SU-DHL-6 (cell line): ENCODE measurements at regions not wholly inside any gene's neighbourhood (a gene's known extent, or its start where the extent isn't known, plus 50 kb on each side); places are given as distances from the start of the nearest gene placed in this dataset.

Experiments
- H2AFZ ChIP-seq: fragments of 200-600 bp; sonication (generic); 2 replicates; pipeline ENCODE4 v1.6.1; 2014; ENCODE audit warnings: low read depth, mild to moderate bottlenecking, moderate library complexity, mixed read lengths, antibody characterized with exemption, low read length; ENCODE audit not compliant: severe bottlenecking
- H3F3A ChIP-seq: fragments of 200-600 bp; shearing (Covaris generic); 2 replicates; pipeline ENCODE4 v1.6.0; 2016; ENCODE audit warnings: antibody characterized with exemption, mild to moderate bottlenecking; ENCODE audit not compliant: insufficient read depth
- H3K27ac ChIP-seq: fragments of 200-600 bp; sonication (generic); 2 replicates; pipeline ENCODE4 v1.5.1; 2016; ENCODE audit warnings: low read depth, mild to moderate bottlenecking, low read length, moderate library complexity, mixed read lengths
- H3K27me3 ChIP-seq: fragments of 200-600 bp; sonication (generic), shearing (Covaris generic); 2 replicates; pipeline ENCODE4 v1.6.0; 2014; ENCODE audit warnings: mild to moderate bottlenecking, low read length
- H3K36me3 ChIP-seq: fragments of 200-600 bp; sonication (generic); 2 replicates; pipeline ENCODE4 v1.6.1; 2014; ENCODE audit warnings: mild to moderate bottlenecking, low read length, mixed read lengths
- H3K4me2 ChIP-seq: fragments of 300-600, 200-600 bp; shearing (Covaris generic), sonication (generic); 2 replicates; pipeline ENCODE4 v1.6.0; 2014; ENCODE audit warnings: low read length, low read depth, mild to moderate bottlenecking; ENCODE audit not compliant: poor library complexity, severe bottlenecking
- H3K4me3 ChIP-seq: fragments of 200-600 bp; sonication (generic); 2 replicates; pipeline ENCODE4 v1.5.1; 2014; ENCODE audit warnings: antibody characterized with exemption, low read length, mild to moderate bottlenecking, mixed read lengths; ENCODE audit not compliant: insufficient read depth, poor library complexity, severe bottlenecking
- H3K79me2 ChIP-seq: fragments of 200-600 bp; sonication (generic); 2 replicates; pipeline ENCODE4 v1.6.1; 2014; ENCODE audit warnings: mild to moderate bottlenecking, low read length, moderate library complexity; ENCODE audit not compliant: insufficient read depth
- H3K9ac ChIP-seq: fragments of 200-600 bp; sonication (generic); 2 replicates; pipeline ENCODE4 v1.7.0; 2014; ENCODE audit warnings: mild to moderate bottlenecking, low read length
- H3K9me2 ChIP-seq: fragments of 200-600 bp; sonication (generic); replicated peaks from 2 replicates; pipeline ENCODE4 v1.6.1; 2014; ENCODE audit warnings: low read length; ENCODE audit not compliant: insufficient read depth
- H3K9me3 ChIP-seq: fragments of 200-600 bp; sonication (generic); 2 replicates; pipeline ENCODE4 v1.6.1; 2014; ENCODE audit warnings: low read length, mixed read lengths; ENCODE audit not compliant: insufficient read depth
- H4K20me1 ChIP-seq: fragments of 200-600 bp; sonication (generic); 2 replicates; pipeline ENCODE4 v1.6.1; 2014; ENCODE audit warnings: low read depth, mild to moderate bottlenecking, antibody characterized with exemption, low read length, moderate library complexity, mixed read lengths
- EZH2phosphoT487 ChIP-seq: fragments of 200-600 bp; sonication (generic), shearing (Covaris generic); conservative IDR thresholded peaks from 2 replicates; pipeline ENCODE4 v1.6.1; 2018; ENCODE audit warnings: mild to moderate bottlenecking, antibody characterized with exemption, low read length, moderate library complexity, mixed read lengths
- TF ChIP-seq, protein P1 (sequence below): fragments of 200-600 bp; sonication (generic); IDR thresholded peaks from one replicate; pipeline ENCODE4 v1.5.1; 2017; ENCODE audit warnings: antibody characterized with exemption, mild to moderate bottlenecking, low read length, moderate library complexity; ENCODE audit not compliant: insufficient read depth, poor library complexity, severe bottlenecking

DNA sequence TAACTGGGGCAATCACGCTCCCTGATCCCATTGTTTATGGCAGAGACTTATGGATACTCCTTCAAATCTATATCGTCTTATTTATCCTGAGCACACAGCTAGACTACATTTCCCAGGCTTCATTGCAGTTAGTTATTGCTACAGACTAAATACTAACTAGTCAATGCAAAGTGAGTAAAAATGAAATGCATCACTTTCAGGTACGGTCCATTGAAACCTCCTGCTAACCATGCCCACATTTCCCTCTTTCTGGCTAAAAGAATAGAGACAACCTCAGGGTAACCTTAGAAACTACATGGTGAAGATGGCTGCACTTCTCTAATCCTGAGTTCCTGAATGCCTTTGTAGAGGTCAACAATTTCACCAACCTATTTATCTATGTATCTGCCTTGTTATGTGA is 437.4 kb downstream of the EPHA4 start:
- TF ChIP-seq, protein P1, sequence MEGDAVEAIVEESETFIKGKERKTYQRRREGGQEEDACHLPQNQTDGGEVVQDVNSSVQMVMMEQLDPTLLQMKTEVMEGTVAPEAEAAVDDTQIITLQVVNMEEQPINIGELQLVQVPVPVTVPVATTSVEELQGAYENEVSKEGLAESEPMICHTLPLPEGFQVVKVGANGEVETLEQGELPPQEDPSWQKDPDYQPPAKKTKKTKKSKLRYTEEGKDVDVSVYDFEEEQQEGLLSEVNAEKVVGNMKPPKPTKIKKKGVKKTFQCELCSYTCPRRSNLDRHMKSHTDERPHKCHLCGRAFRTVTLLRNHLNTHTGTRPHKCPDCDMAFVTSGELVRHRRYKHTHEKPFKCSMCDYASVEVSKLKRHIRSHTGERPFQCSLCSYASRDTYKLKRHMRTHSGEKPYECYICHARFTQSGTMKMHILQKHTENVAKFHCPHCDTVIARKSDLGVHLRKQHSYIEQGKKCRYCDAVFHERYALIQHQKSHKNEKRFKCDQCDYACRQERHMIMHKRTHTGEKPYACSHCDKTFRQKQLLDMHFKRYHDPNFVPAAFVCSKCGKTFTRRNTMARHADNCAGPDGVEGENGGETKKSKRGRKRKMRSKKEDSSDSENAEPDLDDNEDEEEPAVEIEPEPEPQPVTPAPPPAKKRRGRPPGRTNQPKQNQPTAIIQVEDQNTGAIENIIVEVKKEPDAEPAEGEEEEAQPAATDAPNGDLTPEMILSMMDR, result no peak
- TF ChIP-seq EZH2phosphoT487, result no peak
- H3K27ac ChIP-seq, result no peak overlapping the region
- no peaks in the 10 kb centered on the region for H3K27me3 ChIP-seq

DNA sequence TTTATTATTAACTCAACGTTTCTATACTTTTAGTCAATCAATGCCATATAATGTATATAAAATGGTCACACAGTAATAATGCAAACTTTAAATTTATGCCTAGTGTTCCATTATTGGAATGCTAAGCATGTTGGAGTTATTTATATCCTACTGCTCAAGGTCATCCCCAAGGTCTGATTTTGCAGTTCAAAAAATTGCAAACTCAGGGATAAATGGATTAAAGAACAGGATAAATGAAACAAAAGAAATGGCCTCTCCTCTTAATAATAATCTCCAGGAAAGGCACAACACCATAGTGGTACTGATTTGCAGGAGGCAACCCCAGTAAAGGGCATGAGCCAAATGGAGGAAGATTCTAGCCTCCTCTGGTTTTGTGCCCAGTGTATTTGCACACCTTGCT is 436.4 kb downstream of the EPHA4 start:
- TF ChIP-seq EZH2phosphoT487, result no peak
- TF ChIP-seq, protein P1, result no peak
- Histone ChIP-seq H3K4me2 (no peak overlapping the region), H3F3A (no peaks in the 10 kb centered on the region), H3K9me2 (no peaks in the 10 kb centered on the region), H3K36me3 (no peaks in the 10 kb centered on the region), H2AFZ (no peak overlapping the region), H3K27ac (no peak overlapping the region), H3K79me2 (no peaks in the 10 kb centered on the region), H3K27me3 (no peaks in the 10 kb centered on the region), H3K4me3 (no peak overlapping the region), H3K9me3 (no peaks in the 10 kb centered on the region), H3K9ac (no peak overlapping the region), H4K20me1 (no peaks in the 10 kb centered on the region)

More for the DNA sequence above, 437.4 kb downstream of the EPHA4 start:
- H3K79me2 ChIP-seq, result no peaks in the 10 kb centered on the region
- H4K20me1 ChIP-seq, result no peaks in the 10 kb centered on the region
- H3K4me2 ChIP-seq, result no peak overlapping the region
- H3F3A ChIP-seq, result no peaks in the 10 kb centered on the region
- H2AFZ ChIP-seq, result no peak overlapping the region
- no peak overlapping the region for H3K9ac ChIP-seq
- H3K9me2 ChIP-seq, result no peaks in the 10 kb centered on the region
- H3K36me3 ChIP-seq, result no peaks in the 10 kb centered on the region
- no peak overlapping the region for H3K4me3 ChIP-seq
- no peaks in the 10 kb centered on the region for H3K9me3 ChIP-seq

DNA sequence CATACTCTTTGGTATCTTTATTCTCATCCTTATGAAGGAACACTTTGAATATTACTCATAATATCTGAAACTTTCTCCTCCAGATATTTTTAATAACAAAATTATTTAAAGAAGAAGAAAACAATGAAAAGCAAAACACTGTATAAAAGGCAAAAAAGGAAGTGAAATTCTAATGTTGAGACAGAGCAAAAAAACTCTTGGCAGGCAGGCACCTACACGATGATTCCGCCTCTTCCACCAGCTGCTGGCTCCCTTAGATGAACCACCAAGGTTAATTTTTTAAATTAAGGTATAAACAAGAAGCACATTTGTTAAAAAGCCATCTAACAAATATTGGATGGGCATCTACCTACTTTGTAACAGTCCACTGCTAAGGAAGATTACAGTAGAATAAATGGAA is 434.7 kb downstream of the EPHA4 start:
- no peak overlapping the region for H3K9ac ChIP-seq
- no peaks in the 10 kb centered on the region for H3K27me3 ChIP-seq
- no peak overlapping the region for H3K27ac ChIP-seq
- no peaks in the 10 kb centered on the region for H3K79me2 ChIP-seq
- no peaks in the 10 kb centered on the region for H3K9me2 ChIP-seq
- no peaks in the 10 kb centered on the region for H3K36me3 ChIP-seq
- no peak for TF ChIP-seq EZH2phosphoT487
- H3K4me3 ChIP-seq, result no peak overlapping the region
- H3K9me3 ChIP-seq, result no peaks in the 10 kb centered on the region
- H4K20me1 ChIP-seq, result no peaks in the 10 kb centered on the region
- H3K4me2 ChIP-seq, result no peak overlapping the region
- H2AFZ ChIP-seq, result no peak overlapping the region
- H3F3A ChIP-seq, result no peaks in the 10 kb centered on the region

DNA sequence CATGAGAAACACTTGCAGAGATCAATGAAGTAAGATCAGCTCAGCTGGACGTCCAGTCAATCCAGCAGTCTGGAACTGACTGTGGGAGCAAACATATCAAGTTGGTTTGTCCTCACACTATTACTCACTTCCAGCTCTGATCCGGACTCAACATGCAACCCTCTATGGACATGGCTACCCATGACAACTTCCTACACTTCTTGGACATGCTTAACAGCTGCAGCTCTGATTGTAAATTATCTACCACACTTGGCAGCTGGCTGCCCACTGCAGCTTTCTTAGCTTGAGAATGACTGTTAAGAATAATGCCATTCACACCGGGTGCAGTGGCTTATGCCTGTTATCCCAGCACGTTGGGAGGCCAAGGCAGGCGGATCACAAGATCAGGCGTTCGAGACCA is 429.8 kb downstream of the EPHA4 start:
- no peak for TF ChIP-seq EZH2phosphoT487
- TF ChIP-seq, protein P1, result no peak
- no peaks in the 10 kb centered on the region for H3K27me3 ChIP-seq
- no peaks in the 10 kb centered on the region for H3K9me3 ChIP-seq
- no peaks in the 10 kb centered on the region for H3K36me3 ChIP-seq
- no peak overlapping the region for H3K4me2 ChIP-seq
- no peak overlapping the region for H3K9ac ChIP-seq
- H3F3A ChIP-seq, result no peaks in the 10 kb centered on the region
- H3K9me2 ChIP-seq, result no peaks in the 10 kb centered on the region
- H3K79me2 ChIP-seq, result no peaks in the 10 kb centered on the region
- H3K27ac ChIP-seq, result no peak overlapping the region
- H3K4me3 ChIP-seq, result no peak overlapping the region
- no peak overlapping the region for H2AFZ ChIP-seq
- no peaks in the 10 kb centered on the region for H4K20me1 ChIP-seq
